Aorta (tissue), 5 donors: ENCODE measurements at regions not wholly inside any gene's neighbourhood (a gene's known extent, or its start where the extent isn't known, plus 50 kb on each side); places are given as distances from the start of the nearest gene placed in this dataset.
A peak's percentile ranks its signal among the peaks of the same experiment; 100 is the strongest.
"Not testable (repeated sequence)": the region's sequence is repeated elsewhere in the genome, so short reads cannot be mapped to it uniquely, and the experiment has no call there.

ENCODE experiments used
- ATAC-seq: fragments of 200-7000 bp; cut with Tn5 transposase; one replicate; pipeline ENCODE4 v1.9.1; 2022; ENCODE audit warnings: moderate library complexity; ENCODE audit not compliant: low FRiP score
- DNase-seq, 2 donors: peaks; one replicate each; pipeline ENCODE4 v3.0.0-alpha.2; 2020
- H3K27ac ChIP-seq, 2 donors: one replicate each; pipeline ENCODE4 v1.5.1; 2013; ENCODE audit warnings: low read length in 2 of 2, mild to moderate bottlenecking in 2 of 2, moderate library complexity in 2 of 2, control low read depth in 1 of 2, inconsistent platforms in 1 of 2, low read depth in 1 of 2
- H3K27me3 ChIP-seq, 2 donors: one replicate each; pipeline ENCODE4 v1.6.1; 2013; ENCODE audit warnings: control low read depth in 1 of 2, low read length in 1 of 2, mild to moderate bottlenecking in 1 of 2, moderate library complexity in 1 of 2; ENCODE audit not compliant: insufficient read depth in 2 of 2, control insufficient read depth in 1 of 2
- H3K36me3 ChIP-seq, 2 donors: one replicate each; pipeline ENCODE4 v1.6.1; 2013; ENCODE audit warnings: control low read depth in 1 of 2, low read length in 1 of 2, mild to moderate bottlenecking in 1 of 2; ENCODE audit not compliant: insufficient read depth in 2 of 2, control insufficient read depth in 1 of 2
- H3K4me1 ChIP-seq, 2 donors: one replicate each; pipeline ENCODE4 v1.6.1; 2013; ENCODE audit warnings: low read length in 2 of 2, control low read depth in 1 of 2, mild to moderate bottlenecking in 1 of 2, moderate library complexity in 1 of 2; ENCODE audit not compliant: insufficient read depth in 2 of 2, control insufficient read depth in 1 of 2
- H3K4me3 ChIP-seq, 2 donors: one replicate each; pipeline ENCODE4 v1.5.1; 2013; ENCODE audit warnings: low read length in 2 of 2, control low read depth in 1 of 2, mild to moderate bottlenecking in 1 of 2
- H3K9me3 ChIP-seq: one replicate; pipeline ENCODE4 v1.6.1; 2013; ENCODE audit warnings: mild to moderate bottlenecking, low read length; ENCODE audit not compliant: control insufficient read depth
- WGBS, 2 donors: extraction: QIAGEN DNeasy Blood & Tissue Kit; methylation state at CpG; one replicate each; pipeline ENCODE4 v1.1.7; 2013; 5-methylcytosine and 5-hydroxymethylcytosine counted together
- intact Hi-C, 2 donors: fragments of 100-400 bp; cut with DNase I; formaldehyde crosslinking; loops; one replicate each; pipeline versions ENCODE4 v1.14.2 to v1.15.0; 2022
- donor health status: healthy with polysubstance abuse.
- donor health status: Bipolar disorder and iron deficiency.
- donor health status: DM: no; HTN: no; CAD: no.
- donor health status: DM: no; HTN: no; CAD: no.
- donor health status: DM: yes; HTN: yes; CAD: no.

DNA sequence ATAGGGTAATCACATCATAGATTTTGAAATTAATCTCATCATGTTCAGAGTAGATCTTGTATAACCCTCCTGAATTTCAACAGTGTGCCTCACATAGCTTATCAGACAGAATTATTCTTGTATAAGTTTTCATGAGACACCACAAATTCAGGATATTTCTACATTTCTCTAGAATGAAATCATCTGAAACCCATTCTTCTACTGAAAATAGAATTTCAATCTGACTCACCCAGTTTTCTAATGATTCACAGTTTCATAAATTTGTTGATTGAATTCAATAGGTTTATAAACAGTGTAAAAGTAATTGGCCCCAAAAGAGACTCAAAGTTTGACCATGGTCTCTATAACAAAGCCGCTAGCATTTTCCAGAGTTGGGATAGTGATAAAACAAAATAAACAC lies 1082.6 kb upstream of the EPHA6 start:
- Histone ChIP-seq H3K27ac (no peak overlapping the region), H3K4me1 (no peaks in the 10 kb centered on the region), H3K9me3 (no peaks in the 10 kb centered on the region), H3K4me3 (no peak overlapping the region), H3K27me3 (no peaks in the 10 kb centered on the region), H3K36me3 (no peaks in the 10 kb centered on the region)
- intact Hi-C loops, result no loop called here
- 83 to 92% methylated on average over 1 of the region's 1 CpG for WGBS, 2 donors
- ATAC-seq, result no peak
- no peak for DNase-seq

- no peak overlapping the region for H3K4me3 ChIP-seq
- H3K27ac ChIP-seq, result no peak overlapping the region
- intact Hi-C loops, result no loop called here
- no peaks in the 10 kb centered on the region for H3K27me3 ChIP-seq
- DNase-seq (no peak), ATAC-seq (no peak)
- H3K9me3 ChIP-seq, result no peaks in the 10 kb centered on the region
- no peaks in the 10 kb centered on the region for H3K4me1 ChIP-seq
- whole genome bisulfite sequencing, 2 donors, result 65 to 75% methylated on average over 1 of the region's 1 CpG
- no peaks in the 10 kb centered on the region for H3K36me3 ChIP-seq
Measured at GRCh38 chr3:95733336-95733735, 1081.1 kb upstream of the EPHA6 start.

DNA sequence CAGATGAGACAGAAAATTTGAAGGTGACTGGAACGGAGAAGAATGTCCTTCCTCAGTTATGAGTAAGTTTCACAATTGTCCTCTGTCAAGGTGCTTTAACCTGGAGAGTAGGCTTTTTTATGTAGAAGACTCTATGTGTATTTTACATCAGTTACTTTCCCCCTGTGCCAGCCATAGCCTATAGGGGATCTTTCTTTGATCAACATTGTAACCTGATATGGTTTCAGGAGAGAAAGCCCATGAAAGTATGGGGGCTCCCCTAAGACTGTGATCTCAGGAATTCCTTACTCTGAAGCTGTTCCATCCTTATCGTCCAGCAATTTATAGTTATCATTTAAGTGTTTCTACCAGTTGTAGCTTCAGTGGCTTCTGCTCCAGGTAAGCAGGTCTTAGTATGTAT lies 1076.3 kb upstream of the EPHA6 start:
- no peak for ATAC-seq
- no peaks in the 10 kb centered on the region for H3K27me3 ChIP-seq
- H3K4me3 ChIP-seq, result no peak overlapping the region
- intact Hi-C loops, result no loop called here
- 71% methylated on average over 2 of the region's 2 CpGs for WGBS, 2 donors
- H3K27ac ChIP-seq, result no peak overlapping the region
- H3K36me3 ChIP-seq, result no peaks in the 10 kb centered on the region
- no peak for DNase-seq
- H3K4me1 ChIP-seq, result no peaks in the 10 kb centered on the region
- H3K9me3 ChIP-seq, result no peaks in the 10 kb centered on the region

DNA sequence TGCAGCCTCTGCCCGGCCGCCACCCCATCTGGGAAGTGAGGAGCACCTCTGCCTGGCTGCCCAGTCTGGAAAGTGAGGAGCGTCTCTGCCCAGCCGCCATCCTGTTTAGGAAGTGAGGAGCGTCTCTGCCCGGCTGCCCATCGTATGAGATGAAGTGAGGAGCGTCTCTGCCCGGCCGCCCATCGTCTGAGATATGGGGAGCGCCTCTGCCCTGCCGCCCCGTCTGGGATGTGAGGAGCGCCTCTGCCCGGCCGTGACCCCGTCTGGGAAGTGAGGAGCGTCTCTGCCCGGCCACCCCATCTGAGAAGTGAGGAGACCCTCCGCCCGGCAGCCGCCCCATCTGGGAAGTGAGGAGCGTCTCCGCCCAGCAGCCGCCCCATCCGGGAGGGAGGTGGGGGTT lies 1069.5 kb upstream of the EPHA6 start:
- H3K27me3 ChIP-seq, ATAC-seq: not testable (repeated sequence)

GRCh38 chr3:95750097-95750496 lies 1064.3 kb upstream of the EPHA6 start:
- no peak overlapping the region for H3K27ac ChIP-seq
- intact Hi-C loops, result no loop called here
- no peaks in the 10 kb centered on the region for H3K27me3 ChIP-seq
- no peak overlapping the region for H3K4me3 ChIP-seq
- DNase-seq, result no peak
- 52 to 59% methylated on average over 3 of the region's 3 CpGs for WGBS, 2 donors
- no peak for ATAC-seq
- no peaks in the 10 kb centered on the region for H3K36me3 ChIP-seq
- H3K4me1 ChIP-seq, result no peaks in the 10 kb centered on the region
- no peaks in the 10 kb centered on the region for H3K9me3 ChIP-seq

More for the DNA sequence above, 1069.5 kb upstream of the EPHA6 start:
- intact Hi-C loops, H3K9me3 ChIP-seq, H3K4me1 ChIP-seq, DNase-seq, H3K36me3 ChIP-seq, H3K4me3 ChIP-seq, H3K27ac ChIP-seq: not testable (repeated sequence)
- 94 to 97% methylated on average over 23 to 27 of the region's 27 CpGs for WGBS, 2 donors

DNA sequence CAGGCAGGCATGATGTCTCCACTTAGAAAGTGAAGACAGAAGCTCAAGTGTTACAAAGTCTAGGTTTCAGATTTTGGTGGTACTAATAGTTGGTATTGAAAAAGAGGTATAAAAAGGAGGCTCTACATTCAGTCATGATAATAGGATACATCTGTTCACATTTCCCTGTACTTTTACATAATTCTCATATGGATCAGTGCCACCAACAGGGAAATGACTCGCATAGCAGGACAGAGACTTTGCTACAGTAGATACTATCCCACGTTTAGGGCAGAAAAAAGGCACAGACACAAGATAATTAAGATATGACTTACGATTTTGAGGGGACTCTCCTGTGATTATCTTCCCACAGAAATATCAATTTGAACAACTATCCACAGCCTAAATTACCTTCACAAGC lies 1062.9 kb upstream of the EPHA6 start:
- DNase-seq, result no peak
- 52 to 53% methylated on average over 3 of the region's 3 CpGs for WGBS, 2 donors
- no peak overlapping the region for H3K27ac ChIP-seq
- H3K4me1 ChIP-seq, result no peaks in the 10 kb centered on the region
- intact Hi-C loops, result no loop called here
- ATAC-seq, result no peak
- H3K9me3 ChIP-seq, result no peaks in the 10 kb centered on the region
- no peak overlapping the region for H3K4me3 ChIP-seq
- H3K27me3 ChIP-seq, result no peaks in the 10 kb centered on the region
- H3K36me3 ChIP-seq, result no peaks in the 10 kb centered on the region

GRCh38 chr3:95752199-95752598 lies 1062.2 kb upstream of the EPHA6 start:
- Histone ChIP-seq H3K9me3 (no peaks in the 10 kb centered on the region), H3K27ac (no peak overlapping the region), H3K27me3 (no peaks in the 10 kb centered on the region), H3K4me3 (no peak overlapping the region), H3K36me3 (no peaks in the 10 kb centered on the region), H3K4me1 (no peaks in the 10 kb centered on the region)
- intact Hi-C loops, result no loop called here
- 77 to 81% methylated on average over 2 of the region's 2 CpGs for WGBS, 2 donors
- ATAC-seq, result no peak
- no peak for DNase-seq

DNA sequence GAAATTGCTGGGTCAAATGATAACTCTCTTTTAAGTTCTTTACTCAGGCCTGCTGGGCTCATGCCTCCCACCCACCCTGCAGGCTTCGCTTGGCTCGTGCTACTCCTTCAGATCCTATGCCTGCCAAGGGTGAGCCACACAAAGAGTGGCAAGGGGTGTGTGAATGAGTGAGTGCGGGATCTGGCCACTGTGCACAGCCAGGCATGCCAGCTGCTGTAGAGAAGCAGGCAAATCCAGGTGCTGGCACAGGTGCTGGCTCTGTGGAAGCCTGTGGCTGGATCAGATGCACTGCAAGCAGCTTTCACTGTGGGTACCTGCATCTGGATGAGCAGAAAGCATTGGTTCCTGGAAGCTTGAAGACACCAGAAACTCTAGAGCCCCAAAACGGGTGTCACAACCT lies 1055.7 kb upstream of the EPHA6 start:
- Histone ChIP-seq H3K36me3 (no peaks in the 10 kb centered on the region), H3K9me3 (no peaks in the 10 kb centered on the region), H3K27me3 (no peaks in the 10 kb centered on the region), H3K27ac (no peak overlapping the region), H3K4me1 (no peaks in the 10 kb centered on the region), H3K4me3 (no peak overlapping the region)
- ATAC-seq, result no peak
- WGBS, 2 donors, result 70 to 72% methylated on average over 4 of the region's 4 CpGs
- intact Hi-C loops, result no loop called here
- DNase-seq, result peak in 1 of 2 donors; percentile 55

GRCh38 chr3:95759614-95760301 lies 1054.6 kb upstream of the EPHA6 start:
- 65 to 80% methylated on average over 5 to 6 of the region's 6 CpGs for WGBS, 2 donors
- no peaks in the 10 kb centered on the region for H3K27me3 ChIP-seq
- no peaks in the 10 kb centered on the region for H3K36me3 ChIP-seq
- intact Hi-C loops, result no loop called here
- ATAC-seq (peak; percentile 15), DNase-seq (peak in 1 of 2 donors; percentile 48)
- H3K4me1 ChIP-seq, result no peaks in the 10 kb centered on the region
- no peak overlapping the region for H3K4me3 ChIP-seq
- no peaks in the 10 kb centered on the region for H3K9me3 ChIP-seq
- no peak overlapping the region for H3K27ac ChIP-seq
